ENCODE measurements at regions not wholly inside any gene's neighbourhood (a gene's known extent, or its start where the extent isn't known, plus 50 kb on each side); places are given as distances from the start of the nearest gene placed in this dataset.

GRCh38 chr3:72334681-72335457 is 513.4 kb downstream of the SHQ1 start:
- Mint-ChIP-seq H3K27me3 (ENCODE audit: low read depth in 3 of 3) (peaks cover 2 to 6% (median 3%) of the 10 kb centered on the region in 3 donors), H3K27ac (peak overlapping the region in 1 of 7 donors; percentile 2), H3K4me3 (no peak overlapping the region), H3K9me3 (peaks cover 0 to 3% (median 0%) of the 10 kb centered on the region in 7 donors), H3K4me1 (peaks cover 2% of the 10 kb centered on the region), H3K36me3 (no peaks in the 10 kb centered on the region)
- H3K4me3 ChIP-seq (replicated peaks in 1 of 3; ENCODE audit: low read depth in 2 of 3, low read length in 3 of 3) = no peak overlapping the region
- H3K4me2 ChIP-seq (replicated peaks; ENCODE audit: extremely low read depth, low read length, poor library complexity, severe bottlenecking) = no peak overlapping the region
- H3K27me3 ChIP-seq (ENCODE audit: control insufficient read depth in 2 of 2, insufficient read depth in 2 of 2, low read length in 2 of 2) = peaks cover 0 to 2% of the 10 kb centered on the region in 2 donors
- no peak overlapping the region for H2AFZ ChIP-seq (ENCODE audit: insufficient read depth, low read depth, low read length, poor library complexity, severe bottlenecking)
- no peaks in the 10 kb centered on the region for H4K20me1 ChIP-seq (ENCODE audit: insufficient read depth, low read length)
- TF ChIP-seq CTCF (IDR thresholded peaks at IDR 0.05) = no peak
- H3K36me3 ChIP-seq (replicated peaks in 1 of 2; ENCODE audit: control insufficient read depth in 1 of 2, insufficient read depth in 2 of 2, low read length in 2 of 2) = no peaks in the 10 kb centered on the region
- WGBS (ENCODE audit: insufficient coverage) = 92% methylated on average over 11 of the region's 14 CpGs
- no peak overlapping the region for H3K27ac ChIP-seq (ENCODE audit: low read depth in 1 of 2, low read length in 2 of 2)
- H3K79me2 ChIP-seq (ENCODE audit: insufficient read depth, low read length) = no peaks in the 10 kb centered on the region
- H3K4me1 ChIP-seq (ENCODE audit: control insufficient read depth in 1 of 2, insufficient read depth in 2 of 2, low read length in 2 of 2) = no peaks in the 10 kb centered on the region
- intact Hi-C loops (cut with micrococcal nuclease) = loop anchor here in 1 of 2 donors (5.0 kb wide), 1 partner anchor 63 kb away; no protein-coding TSS in a partner anchor
- H3K9ac ChIP-seq (ENCODE audit: insufficient read depth, low read length, poor library complexity, severe bottlenecking) = no peak overlapping the region
- no peak for DNase-seq
- H3K9me3 ChIP-seq (replicated peaks in 1 of 2; ENCODE audit: control insufficient read depth in 1 of 2, insufficient read depth in 1 of 2, low read length in 2 of 2) = no peaks in the 10 kb centered on the region

- 80% methylated on average over 1 of the region's 4 CpGs for WGBS (ENCODE audit: insufficient coverage)
- intact Hi-C loops (cut with micrococcal nuclease) = no loop called here
- Mint-ChIP-seq H3K9me3 (peaks cover 0 to 3% (median 0%) of the 10 kb centered on the region in 7 donors), H3K27ac (no peak overlapping the region), H3K27me3 (ENCODE audit: low read depth in 3 of 3) (peaks cover 12 to 19% (median 16%) of the 10 kb centered on the region in 3 donors), H3K36me3 (no peaks in the 10 kb centered on the region), H3K4me1 (peaks cover 3% of the 10 kb centered on the region), H3K4me3 (no peak overlapping the region)
- no peaks in the 10 kb centered on the region for H3K79me2 ChIP-seq (ENCODE audit: insufficient read depth, low read length)
- no peak for TF ChIP-seq CTCF (IDR thresholded peaks at IDR 0.05)
- H3K36me3 ChIP-seq (replicated peaks in 1 of 2; ENCODE audit: control insufficient read depth in 1 of 2, insufficient read depth in 2 of 2, low read length in 2 of 2) = no peaks in the 10 kb centered on the region
- H3K4me3 ChIP-seq (replicated peaks in 1 of 3; ENCODE audit: low read depth in 2 of 3, low read length in 3 of 3) = no peak overlapping the region
- H4K20me1 ChIP-seq (ENCODE audit: insufficient read depth, low read length) = no peaks in the 10 kb centered on the region
- peak in 2 of 3 donors; percentile 36 to 49 for DNase-seq
- no peak overlapping the region for H3K9ac ChIP-seq (ENCODE audit: insufficient read depth, low read length, poor library complexity, severe bottlenecking)
- no peaks in the 10 kb centered on the region for H3K9me3 ChIP-seq (replicated peaks in 1 of 2; ENCODE audit: control insufficient read depth in 1 of 2, insufficient read depth in 1 of 2, low read length in 2 of 2)
- H2AFZ ChIP-seq (ENCODE audit: insufficient read depth, low read depth, low read length, poor library complexity, severe bottlenecking) = no peak overlapping the region
- no peak overlapping the region for H3K4me2 ChIP-seq (replicated peaks; ENCODE audit: extremely low read depth, low read length, poor library complexity, severe bottlenecking)
- no peak overlapping the region for H3K27ac ChIP-seq (ENCODE audit: low read depth in 1 of 2, low read length in 2 of 2)
- peaks cover 0 to 15% of the 10 kb centered on the region in 2 donors for H3K27me3 ChIP-seq (ENCODE audit: control insufficient read depth in 2 of 2, insufficient read depth in 2 of 2, low read length in 2 of 2)
- H3K4me1 ChIP-seq (ENCODE audit: control insufficient read depth in 1 of 2, insufficient read depth in 2 of 2, low read length in 2 of 2) = no peaks in the 10 kb centered on the region
Measured at GRCh38 chr3:72332689-72333088, 515.6 kb downstream of the SHQ1 start.
